SU-DHL-6 (cell line): ENCODE measurements at regions not wholly inside any gene's neighbourhood (a gene's known extent, or its start where the extent isn't known, plus 50 kb on each side); places are given as distances from the start of the nearest gene placed in this dataset.
"Not testable (repeated sequence)": the region's sequence is repeated elsewhere in the genome, so short reads cannot be mapped to it uniquely, and the experiment has no call there.

Experiments
- H2AFZ ChIP-seq: fragments of 200-600 bp; sonication (generic); 2 replicates; pipeline ENCODE4 v1.6.1; 2014; ENCODE audit warnings: low read depth, mild to moderate bottlenecking, moderate library complexity, mixed read lengths, antibody characterized with exemption, low read length; ENCODE audit not compliant: severe bottlenecking
- H3F3A ChIP-seq: fragments of 200-600 bp; shearing (Covaris generic); 2 replicates; pipeline ENCODE4 v1.6.0; 2016; ENCODE audit warnings: antibody characterized with exemption, mild to moderate bottlenecking; ENCODE audit not compliant: insufficient read depth
- H3K27ac ChIP-seq: fragments of 200-600 bp; sonication (generic); 2 replicates; pipeline ENCODE4 v1.5.1; 2016; ENCODE audit warnings: low read depth, mild to moderate bottlenecking, low read length, moderate library complexity, mixed read lengths
- H3K27me3 ChIP-seq: fragments of 200-600 bp; sonication (generic), shearing (Covaris generic); 2 replicates; pipeline ENCODE4 v1.6.0; 2014; ENCODE audit warnings: mild to moderate bottlenecking, low read length
- H3K36me3 ChIP-seq: fragments of 200-600 bp; sonication (generic); 2 replicates; pipeline ENCODE4 v1.6.1; 2014; ENCODE audit warnings: mild to moderate bottlenecking, low read length, mixed read lengths
- H3K4me2 ChIP-seq: fragments of 300-600, 200-600 bp; shearing (Covaris generic), sonication (generic); 2 replicates; pipeline ENCODE4 v1.6.0; 2014; ENCODE audit warnings: low read length, low read depth, mild to moderate bottlenecking; ENCODE audit not compliant: poor library complexity, severe bottlenecking
- H3K4me3 ChIP-seq: fragments of 200-600 bp; sonication (generic); 2 replicates; pipeline ENCODE4 v1.5.1; 2014; ENCODE audit warnings: antibody characterized with exemption, low read length, mild to moderate bottlenecking, mixed read lengths; ENCODE audit not compliant: insufficient read depth, poor library complexity, severe bottlenecking
- H3K79me2 ChIP-seq: fragments of 200-600 bp; sonication (generic); 2 replicates; pipeline ENCODE4 v1.6.1; 2014; ENCODE audit warnings: mild to moderate bottlenecking, low read length, moderate library complexity; ENCODE audit not compliant: insufficient read depth
- H3K9ac ChIP-seq: fragments of 200-600 bp; sonication (generic); 2 replicates; pipeline ENCODE4 v1.7.0; 2014; ENCODE audit warnings: mild to moderate bottlenecking, low read length
- H3K9me2 ChIP-seq: fragments of 200-600 bp; sonication (generic); replicated peaks from 2 replicates; pipeline ENCODE4 v1.6.1; 2014; ENCODE audit warnings: low read length; ENCODE audit not compliant: insufficient read depth
- H3K9me3 ChIP-seq: fragments of 200-600 bp; sonication (generic); 2 replicates; pipeline ENCODE4 v1.6.1; 2014; ENCODE audit warnings: low read length, mixed read lengths; ENCODE audit not compliant: insufficient read depth
- H4K20me1 ChIP-seq: fragments of 200-600 bp; sonication (generic); 2 replicates; pipeline ENCODE4 v1.6.1; 2014; ENCODE audit warnings: low read depth, mild to moderate bottlenecking, antibody characterized with exemption, low read length, moderate library complexity, mixed read lengths
- EZH2phosphoT487 ChIP-seq: fragments of 200-600 bp; sonication (generic), shearing (Covaris generic); conservative IDR thresholded peaks from 2 replicates; pipeline ENCODE4 v1.6.1; 2018; ENCODE audit warnings: mild to moderate bottlenecking, antibody characterized with exemption, low read length, moderate library complexity, mixed read lengths
- TF ChIP-seq, protein P1 (sequence below): fragments of 200-600 bp; sonication (generic); IDR thresholded peaks from one replicate; pipeline ENCODE4 v1.5.1; 2017; ENCODE audit warnings: antibody characterized with exemption, mild to moderate bottlenecking, low read length, moderate library complexity; ENCODE audit not compliant: insufficient read depth, poor library complexity, severe bottlenecking

DNA sequence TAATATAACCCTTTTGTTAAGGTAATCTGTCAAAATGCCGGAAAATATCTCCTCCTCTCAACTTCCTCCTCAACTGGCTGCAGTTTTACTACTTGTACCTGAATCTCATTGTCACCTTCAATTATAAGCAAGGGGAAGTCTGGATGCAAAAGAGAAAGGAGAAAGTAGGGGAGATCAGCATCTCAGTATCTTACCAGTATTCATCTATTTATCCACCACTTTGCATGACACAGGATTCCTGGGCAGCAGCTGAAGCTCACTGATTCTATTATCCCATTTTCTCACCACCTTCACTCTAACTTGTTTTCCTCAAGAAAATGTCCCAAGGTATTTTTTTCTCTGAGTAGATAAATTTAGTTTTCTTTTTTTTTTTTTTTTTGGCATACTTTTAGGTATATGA, 440.5 kb upstream of the CBLB start:
- H3F3A ChIP-seq = no peaks in the 10 kb centered on the region
- H3K36me3 ChIP-seq = no peaks in the 10 kb centered on the region; the same call in 1 of the 2 replicates
- H3K4me3 ChIP-seq = no peak overlapping the region
- H3K9me2 ChIP-seq = no peaks in the 10 kb centered on the region
- H4K20me1 ChIP-seq = no peaks in the 10 kb centered on the region
- no peak overlapping the region for H3K27ac ChIP-seq
- no peaks in the 10 kb centered on the region for H3K79me2 ChIP-seq
- peak overlapping the region; percentile 34 for H2AFZ ChIP-seq
- H3K9ac ChIP-seq = no peak overlapping the region
- H3K27me3 ChIP-seq = no peaks in the 10 kb centered on the region
- H3K4me2 ChIP-seq = no peak overlapping the region
- TF ChIP-seq, protein P1, sequence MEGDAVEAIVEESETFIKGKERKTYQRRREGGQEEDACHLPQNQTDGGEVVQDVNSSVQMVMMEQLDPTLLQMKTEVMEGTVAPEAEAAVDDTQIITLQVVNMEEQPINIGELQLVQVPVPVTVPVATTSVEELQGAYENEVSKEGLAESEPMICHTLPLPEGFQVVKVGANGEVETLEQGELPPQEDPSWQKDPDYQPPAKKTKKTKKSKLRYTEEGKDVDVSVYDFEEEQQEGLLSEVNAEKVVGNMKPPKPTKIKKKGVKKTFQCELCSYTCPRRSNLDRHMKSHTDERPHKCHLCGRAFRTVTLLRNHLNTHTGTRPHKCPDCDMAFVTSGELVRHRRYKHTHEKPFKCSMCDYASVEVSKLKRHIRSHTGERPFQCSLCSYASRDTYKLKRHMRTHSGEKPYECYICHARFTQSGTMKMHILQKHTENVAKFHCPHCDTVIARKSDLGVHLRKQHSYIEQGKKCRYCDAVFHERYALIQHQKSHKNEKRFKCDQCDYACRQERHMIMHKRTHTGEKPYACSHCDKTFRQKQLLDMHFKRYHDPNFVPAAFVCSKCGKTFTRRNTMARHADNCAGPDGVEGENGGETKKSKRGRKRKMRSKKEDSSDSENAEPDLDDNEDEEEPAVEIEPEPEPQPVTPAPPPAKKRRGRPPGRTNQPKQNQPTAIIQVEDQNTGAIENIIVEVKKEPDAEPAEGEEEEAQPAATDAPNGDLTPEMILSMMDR = no peak
- no peak for TF ChIP-seq EZH2phosphoT487
- no peaks in the 10 kb centered on the region for H3K9me3 ChIP-seq

DNA sequence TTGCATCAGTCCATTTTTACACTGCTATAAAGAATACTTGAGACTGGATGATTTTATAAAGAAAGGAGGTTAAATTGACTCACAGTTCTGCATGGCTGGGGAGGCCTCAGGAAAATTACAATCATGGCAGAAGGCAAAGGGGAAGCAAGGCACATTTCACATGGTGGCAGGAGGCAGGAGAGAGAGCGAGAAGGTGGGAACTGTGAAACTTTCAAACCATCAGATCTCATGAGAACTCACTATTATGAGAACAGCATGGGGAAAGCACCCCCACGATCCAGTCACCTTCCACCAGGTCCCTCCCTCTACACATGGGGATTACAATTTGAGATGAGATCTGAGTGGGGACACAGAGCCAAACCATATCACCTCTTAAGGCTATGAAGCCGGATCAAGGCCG, 441.0 kb upstream of the CBLB start:
- H3K27me3 ChIP-seq, H3K9ac ChIP-seq, H3K4me3 ChIP-seq, H3K36me3 ChIP-seq, H3F3A ChIP-seq, H4K20me1 ChIP-seq, H3K79me2 ChIP-seq, H3K9me2 ChIP-seq, H3K27ac ChIP-seq, H3K9me3 ChIP-seq, H3K4me2 ChIP-seq, H2AFZ ChIP-seq: not testable (repeated sequence)

DNA sequence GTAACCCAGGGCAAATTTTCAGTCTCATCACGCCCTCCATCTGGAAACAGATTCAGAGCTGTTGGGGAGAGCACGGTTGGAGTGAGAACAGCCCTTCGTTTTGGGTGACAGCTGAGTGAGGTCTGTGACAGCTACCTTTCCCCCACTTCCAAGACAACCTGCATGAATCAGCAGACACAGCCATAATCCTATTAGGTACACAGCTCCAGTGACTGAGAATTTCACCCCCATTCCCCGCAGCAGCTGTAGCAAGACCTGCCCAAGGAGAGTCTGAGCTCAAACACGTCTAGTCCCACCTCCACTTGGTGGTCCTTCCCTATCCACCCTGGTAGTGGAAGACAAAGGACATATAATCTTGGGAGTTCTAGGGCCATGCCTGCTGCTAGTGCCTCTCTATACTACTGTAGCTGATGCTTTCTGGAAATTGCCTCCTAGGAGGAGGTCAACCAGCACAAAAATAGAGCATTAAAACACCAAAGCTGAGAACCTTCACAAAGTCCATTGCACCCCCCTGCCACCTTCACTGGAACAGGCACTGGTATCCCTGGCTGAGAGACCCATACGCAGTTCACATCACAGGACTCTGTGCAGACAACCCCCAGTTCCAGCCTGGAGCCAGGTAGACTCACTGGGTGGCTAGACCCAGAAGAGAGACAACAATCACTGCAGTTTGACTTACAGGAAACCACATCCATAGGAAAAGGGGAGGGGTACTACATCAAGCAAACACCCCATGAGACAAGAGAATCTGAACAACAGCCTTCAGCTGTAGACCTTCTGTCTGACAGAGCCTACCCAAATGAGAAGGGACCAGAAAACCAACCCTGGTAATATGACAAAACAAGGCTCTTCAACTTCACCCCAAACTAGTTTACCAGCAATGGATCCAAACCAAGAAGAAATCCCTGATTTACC, 448.6 kb upstream of the CBLB start:
- no peak for TF ChIP-seq EZH2phosphoT487
- TF ChIP-seq, protein P1 = no peak
- H3K27ac ChIP-seq = no peak overlapping the region
- H3K4me3 ChIP-seq = no peak overlapping the region
- H4K20me1 ChIP-seq = no peaks in the 10 kb centered on the region
- H3K9ac ChIP-seq = no peak overlapping the region
- no peak overlapping the region for H3K4me2 ChIP-seq
- no peaks in the 10 kb centered on the region for H3K79me2 ChIP-seq
- no peaks in the 10 kb centered on the region for H3K9me2 ChIP-seq
- H3F3A ChIP-seq = no peaks in the 10 kb centered on the region
- H3K27me3 ChIP-seq = no peaks in the 10 kb centered on the region
- no peaks in the 10 kb centered on the region for H3K9me3 ChIP-seq
- no peaks in the 10 kb centered on the region; the same call in 1 of the 2 replicates for H3K36me3 ChIP-seq
- H2AFZ ChIP-seq = no peak overlapping the region

DNA sequence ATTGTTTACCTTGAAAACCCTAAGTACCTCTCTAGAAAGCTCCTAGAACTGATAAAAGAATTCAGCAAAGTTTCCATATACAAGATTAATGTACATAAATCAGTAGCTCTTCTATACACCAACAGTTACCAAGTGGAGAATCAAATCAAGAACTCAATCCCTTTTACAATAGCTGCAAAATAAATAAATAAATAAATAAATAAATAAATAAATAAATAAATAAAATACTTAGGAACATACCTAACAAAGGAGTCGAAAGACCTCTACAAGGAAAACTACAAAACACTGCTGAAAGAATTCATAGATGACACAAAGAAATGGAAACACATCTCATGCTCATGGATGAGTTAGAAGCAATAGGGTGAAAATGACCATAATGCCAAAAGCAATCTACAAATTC, 452.6 kb upstream of the CBLB start:
- H3K9me3 ChIP-seq = peaks cover 12% of the 10 kb centered on the region; the same call in 1 of the 2 replicates
- not testable (repeated sequence) for H3K27ac ChIP-seq, H4K20me1 ChIP-seq, H3K4me3 ChIP-seq, H3K36me3 ChIP-seq, H3K9me2 ChIP-seq, H3K4me2 ChIP-seq, H3F3A ChIP-seq, H3K27me3 ChIP-seq, H3K79me2 ChIP-seq, H2AFZ ChIP-seq, H3K9ac ChIP-seq
